ENCODE measurements at regions not wholly inside any gene's neighbourhood (a gene's known extent, or its start where the extent isn't known, plus 50 kb on each side); places are given as distances from the start of the nearest gene placed in this dataset.
A peak's percentile ranks its signal among the peaks of the same experiment; 100 is the strongest.
"Not testable (repeated sequence)": the region's sequence is repeated elsewhere in the genome, so short reads cannot be mapped to it uniquely, and the experiment has no call there.

DNA sequence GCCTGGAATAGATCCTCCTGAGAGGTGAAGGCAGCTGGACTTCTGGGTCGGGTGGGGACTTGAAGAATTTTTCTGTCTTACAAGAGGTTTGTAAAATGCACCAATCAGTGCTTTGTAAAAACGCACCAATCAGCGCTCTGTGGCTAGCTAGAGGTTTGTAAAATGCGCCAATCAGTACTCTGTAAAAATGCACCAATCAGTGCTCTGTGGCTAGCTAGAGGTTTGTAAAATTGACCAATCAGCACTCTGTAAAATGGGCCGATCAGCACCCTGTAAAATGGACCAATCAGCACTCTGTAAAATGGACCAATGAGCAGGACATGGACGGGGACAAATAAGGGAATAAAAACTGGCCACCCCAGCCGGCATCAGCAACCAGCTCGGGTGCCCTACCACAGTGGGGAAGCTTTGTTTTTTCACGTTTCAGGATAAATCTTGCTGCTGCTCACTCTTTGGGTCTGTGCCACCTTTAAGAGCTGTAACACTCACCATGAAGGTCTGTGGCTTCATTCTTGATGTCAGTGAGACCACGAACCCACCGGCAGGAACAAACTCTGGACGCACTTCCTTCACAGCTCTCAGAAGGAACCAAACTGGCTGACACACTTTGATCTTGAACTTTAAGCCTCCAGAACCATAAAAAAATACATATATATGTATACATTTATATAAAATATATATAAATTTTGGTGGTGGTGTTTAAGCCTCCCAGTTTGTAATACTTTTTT is 197.8 kb upstream of the SLCO3A1 start:
- H3K27ac Mint-ChIP-seq (ENCODE audit: low read depth); H3K4me3 Mint-ChIP-seq; H3K9me3 Mint-ChIP-seq; H3K4me1 Mint-ChIP-seq; H3K36me3 Mint-ChIP-seq (ENCODE audit: insufficient read depth): not testable (repeated sequence)
- peak; percentile 83 for ATAC-seq (replicated peaks; ENCODE audit: extremely low read depth, poor library complexity, severe bottlenecking)
- H3K27me3 Mint-ChIP-seq, result peaks cover 77% of the 10 kb centered on the region
- peak in 1 of 2 donors; percentile 36 for DNase-seq (ENCODE audit: low spot score in 2 of 2)

DNA sequence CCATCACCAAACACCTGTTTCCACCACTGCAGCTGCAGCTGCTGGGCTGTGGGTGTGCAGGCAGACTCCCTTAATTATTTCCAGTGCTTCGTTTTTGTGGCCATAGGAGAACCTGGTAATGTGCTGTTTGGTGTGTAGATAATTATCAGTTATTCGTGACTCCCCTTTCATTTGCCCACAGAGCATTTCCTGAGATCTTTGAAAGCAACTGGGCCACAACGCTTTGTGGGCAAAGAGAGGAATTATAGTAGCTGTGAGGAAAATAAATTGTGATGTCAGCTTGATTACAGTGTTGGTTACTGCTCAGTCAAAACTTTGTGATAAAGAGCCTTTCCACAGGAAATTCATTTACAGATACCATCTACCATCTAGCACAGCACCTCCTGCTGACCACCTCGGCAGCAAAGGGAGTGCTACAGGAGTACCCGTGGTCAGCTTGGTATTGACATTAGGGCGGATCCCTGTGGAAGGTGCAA is 193.3 kb upstream of the SLCO3A1 start:
- Mint-ChIP-seq H3K36me3 (ENCODE audit: insufficient read depth) (peaks cover 2% of the 10 kb centered on the region), H3K4me1 (peaks cover 8% of the 10 kb centered on the region), H3K27ac (ENCODE audit: low read depth) (no peak overlapping the region), H3K4me3 (no peak overlapping the region), H3K9me3 (no peaks in the 10 kb centered on the region), H3K27me3 (peaks cover 59% of the 10 kb centered on the region)
- peak; percentile 22 for ATAC-seq (replicated peaks; ENCODE audit: extremely low read depth, poor library complexity, severe bottlenecking)
- no peak for DNase-seq (ENCODE audit: low spot score in 2 of 2)

DNA sequence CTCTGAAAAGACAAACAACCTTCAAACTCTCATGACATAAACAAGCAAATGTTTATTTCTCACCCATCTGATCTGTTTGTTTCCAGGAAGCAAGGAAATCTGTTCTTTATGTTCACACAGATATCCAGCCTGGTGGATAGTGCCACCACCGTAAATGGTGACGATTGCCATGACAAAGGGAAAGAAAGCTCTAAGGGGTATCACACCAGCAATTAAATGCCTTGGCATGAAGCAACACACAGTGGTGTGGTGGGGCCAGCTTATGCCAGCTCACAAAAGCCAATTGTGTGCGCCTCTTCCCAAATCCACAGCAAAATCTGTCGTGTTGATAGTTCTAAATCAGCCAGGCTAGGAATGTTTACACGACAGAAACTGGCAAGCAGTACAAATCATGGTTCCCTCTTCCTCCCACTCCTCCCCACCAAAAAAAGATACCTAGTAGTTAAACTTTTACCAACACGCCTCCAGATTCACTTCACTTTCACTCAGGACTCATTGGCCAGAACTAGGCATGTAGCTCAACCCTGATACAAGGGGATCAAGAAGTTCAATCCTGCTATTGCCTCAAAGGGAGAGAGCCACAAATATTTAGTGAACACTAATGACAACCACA is 189.2 kb upstream of the SLCO3A1 start:
- Mint-ChIP-seq H3K4me3 (no peak overlapping the region), H3K27me3 (peaks cover 18% of the 10 kb centered on the region), H3K27ac (ENCODE audit: low read depth) (no peak overlapping the region), H3K36me3 (ENCODE audit: insufficient read depth) (peaks cover 2% of the 10 kb centered on the region), H3K4me1 (peaks cover 8% of the 10 kb centered on the region), H3K9me3 (no peaks in the 10 kb centered on the region)
- ATAC-seq (replicated peaks; ENCODE audit: extremely low read depth, poor library complexity, severe bottlenecking) (no peak), DNase-seq (ENCODE audit: low spot score in 2 of 2) (no peak)

DNA sequence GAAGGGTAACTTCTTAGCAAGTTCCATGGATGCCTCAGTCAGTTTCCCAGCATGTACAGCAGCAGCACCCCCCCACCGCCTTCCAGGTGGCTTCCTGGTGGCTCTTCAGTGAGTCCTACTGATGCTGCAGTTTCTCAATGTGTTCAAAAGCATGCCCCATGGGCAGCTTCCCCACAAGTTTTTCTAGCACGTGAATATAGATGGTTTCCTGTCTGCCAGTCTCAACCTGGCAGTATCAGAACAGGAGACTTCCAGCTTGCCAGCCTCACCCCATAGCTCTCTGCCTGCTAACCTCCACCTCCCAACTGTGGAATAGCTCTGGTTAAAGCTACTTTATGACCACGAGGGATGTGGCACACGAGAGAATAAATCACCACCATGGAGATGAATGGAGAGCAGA is 188.3 kb upstream of the SLCO3A1 start:
- Mint-ChIP-seq H3K27me3 (peaks cover 13% of the 10 kb centered on the region), H3K4me3 (no peak overlapping the region), H3K9me3 (no peaks in the 10 kb centered on the region), H3K4me1 (peaks cover 3% of the 10 kb centered on the region), H3K27ac (ENCODE audit: low read depth) (no peak overlapping the region), H3K36me3 (ENCODE audit: insufficient read depth) (peaks cover 2% of the 10 kb centered on the region)
- DNase-seq (ENCODE audit: low spot score in 2 of 2) (no peak), ATAC-seq (replicated peaks; ENCODE audit: extremely low read depth, poor library complexity, severe bottlenecking) (no peak)

DNA sequence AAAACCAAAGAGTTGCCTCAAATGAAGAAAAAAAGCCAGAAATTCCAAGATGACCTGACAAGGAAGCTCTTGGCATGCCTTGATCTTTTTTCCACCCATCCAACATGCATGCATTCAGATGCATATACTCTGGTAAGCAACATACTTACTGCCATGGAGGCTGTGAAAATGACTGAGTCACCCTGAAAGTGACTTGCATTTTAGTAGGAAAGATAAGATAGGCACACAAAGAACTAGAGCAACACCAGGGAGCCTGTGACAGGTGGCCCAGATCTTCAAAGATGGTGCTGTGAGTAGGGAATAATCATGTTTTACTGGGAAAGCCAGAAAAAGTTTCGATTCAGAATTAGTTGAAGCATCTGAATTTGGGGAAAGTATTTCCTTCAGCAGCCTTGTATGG is 185.1 kb upstream of the SLCO3A1 start:
- Mint-ChIP-seq H3K9me3 (no peaks in the 10 kb centered on the region), H3K4me1 (no peaks in the 10 kb centered on the region), H3K4me3 (no peak overlapping the region), H3K27me3 (peaks cover 28% of the 10 kb centered on the region), H3K27ac (ENCODE audit: low read depth) (no peak overlapping the region), H3K36me3 (ENCODE audit: insufficient read depth) (no peaks in the 10 kb centered on the region)
- ATAC-seq (replicated peaks; ENCODE audit: extremely low read depth, poor library complexity, severe bottlenecking) (no peak), DNase-seq (ENCODE audit: low spot score in 2 of 2) (no peak)

- Mint-ChIP-seq H3K36me3 (ENCODE audit: insufficient read depth) (no peaks in the 10 kb centered on the region), H3K27me3 (peaks cover 46% of the 10 kb centered on the region), H3K4me3 (no peak overlapping the region), H3K9me3 (peaks cover 7% of the 10 kb centered on the region), H3K27ac (ENCODE audit: low read depth) (no peak overlapping the region), H3K4me1 (no peaks in the 10 kb centered on the region)
- DNase-seq (ENCODE audit: low spot score in 2 of 2) (no peak), ATAC-seq (replicated peaks; ENCODE audit: extremely low read depth, poor library complexity, severe bottlenecking) (no peak)
Observed at GRCh38 chr15:91670108-91670507, 183.4 kb upstream of the SLCO3A1 start.

DNA sequence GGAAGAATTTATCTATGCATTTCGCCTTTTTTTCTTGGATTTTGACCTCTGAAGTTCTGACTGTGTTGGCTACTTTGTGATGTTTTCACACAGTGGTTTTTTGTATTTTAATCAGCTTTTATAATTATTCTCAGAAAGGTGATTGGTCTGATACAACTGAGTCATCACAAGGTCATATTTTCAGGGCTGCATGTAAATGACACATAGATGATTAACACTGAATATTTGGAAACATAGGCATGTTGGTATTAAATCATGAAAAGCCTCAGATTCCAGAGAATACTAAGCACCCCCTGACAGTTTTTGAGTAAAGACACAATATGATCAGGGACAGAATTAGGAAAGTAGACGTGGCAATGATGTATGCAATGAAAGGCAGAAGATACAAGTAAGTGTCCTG is 175.5 kb upstream of the SLCO3A1 start:
- peaks cover 8% of the 10 kb centered on the region for H3K9me3 Mint-ChIP-seq
- ATAC-seq (replicated peaks; ENCODE audit: extremely low read depth, poor library complexity, severe bottlenecking) (no peak), DNase-seq (ENCODE audit: low spot score in 2 of 2) (no peak)
- H3K36me3 Mint-ChIP-seq (ENCODE audit: insufficient read depth), result no peaks in the 10 kb centered on the region
- no peak overlapping the region for H3K4me3 Mint-ChIP-seq
- peaks cover 56% of the 10 kb centered on the region for H3K27me3 Mint-ChIP-seq
- no peaks in the 10 kb centered on the region for H3K4me1 Mint-ChIP-seq
- H3K27ac Mint-ChIP-seq (ENCODE audit: low read depth), result no peak overlapping the region

DNA sequence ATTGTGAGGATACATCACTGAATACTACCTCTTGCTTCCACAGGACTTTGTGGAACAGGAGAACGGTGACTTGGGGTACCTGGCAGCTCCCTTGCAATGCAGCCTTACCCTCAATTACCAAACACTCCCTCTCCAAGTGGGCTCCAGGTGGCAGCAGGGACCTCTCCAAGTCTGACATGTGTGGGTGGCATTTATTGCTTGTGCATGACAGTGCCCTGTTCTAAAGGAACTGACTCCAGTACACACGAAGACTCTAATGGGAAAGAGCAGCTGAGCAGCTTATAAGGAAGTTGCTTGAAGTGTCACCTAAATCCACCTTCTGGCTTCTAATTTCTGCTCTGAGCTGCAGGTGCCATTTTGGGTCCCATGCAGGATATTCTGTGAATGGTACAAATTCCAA is 174.1 kb upstream of the SLCO3A1 start:
- H3K9me3 Mint-ChIP-seq, result peaks cover 7% of the 10 kb centered on the region
- H3K27ac Mint-ChIP-seq (ENCODE audit: low read depth), result no peak overlapping the region
- H3K4me3 Mint-ChIP-seq, result no peak overlapping the region
- no peaks in the 10 kb centered on the region for H3K36me3 Mint-ChIP-seq (ENCODE audit: insufficient read depth)
- peaks cover 56% of the 10 kb centered on the region for H3K27me3 Mint-ChIP-seq
- no peak for ATAC-seq (replicated peaks; ENCODE audit: extremely low read depth, poor library complexity, severe bottlenecking)
- no peaks in the 10 kb centered on the region for H3K4me1 Mint-ChIP-seq
- no peak for DNase-seq (ENCODE audit: low spot score in 2 of 2)

- Mint-ChIP-seq H3K4me3 (no peak overlapping the region), H3K4me1 (no peaks in the 10 kb centered on the region), H3K27ac (ENCODE audit: low read depth) (no peak overlapping the region), H3K36me3 (ENCODE audit: insufficient read depth) (no peaks in the 10 kb centered on the region), H3K9me3 (no peaks in the 10 kb centered on the region), H3K27me3 (peaks cover 70% of the 10 kb centered on the region)
- ATAC-seq (replicated peaks; ENCODE audit: extremely low read depth, poor library complexity, severe bottlenecking) (no peak), DNase-seq (ENCODE audit: low spot score in 2 of 2) (no peak)
Observed at GRCh38 chr15:91685436-91685835, 168.1 kb upstream of the SLCO3A1 start.

DNA sequence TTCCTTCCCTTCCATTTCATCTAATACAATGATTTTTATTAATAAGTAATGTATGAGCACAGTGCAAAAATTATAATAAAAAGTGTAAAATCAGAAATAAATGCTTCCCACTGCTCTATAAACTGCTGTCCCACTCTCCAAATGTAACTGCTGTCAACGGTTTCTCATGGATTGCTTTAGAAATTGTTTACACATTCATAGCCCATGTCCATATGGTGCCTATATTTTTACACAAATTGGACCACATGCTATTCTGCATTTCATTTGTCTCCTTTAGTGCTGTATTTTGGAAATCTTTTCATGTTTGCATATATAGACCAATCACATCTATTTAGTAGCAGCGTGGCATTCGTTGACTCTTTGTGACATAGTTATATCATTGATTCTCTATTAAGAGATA is 164.7 kb upstream of the SLCO3A1 start:
- no peaks in the 10 kb centered on the region for H3K4me1 Mint-ChIP-seq
- H3K4me3 Mint-ChIP-seq, result no peak overlapping the region
- H3K9me3 Mint-ChIP-seq, result no peaks in the 10 kb centered on the region
- H3K27me3 Mint-ChIP-seq, result peaks cover 37% of the 10 kb centered on the region
- no peaks in the 10 kb centered on the region for H3K36me3 Mint-ChIP-seq (ENCODE audit: insufficient read depth)
- DNase-seq (ENCODE audit: low spot score in 2 of 2) (no peak), ATAC-seq (replicated peaks; ENCODE audit: extremely low read depth, poor library complexity, severe bottlenecking) (no peak)
- H3K27ac Mint-ChIP-seq (ENCODE audit: low read depth), result no peak overlapping the region

- Mint-ChIP-seq H3K27ac (ENCODE audit: low read depth) (no peak overlapping the region), H3K27me3 (peaks cover 31% of the 10 kb centered on the region), H3K9me3 (no peaks in the 10 kb centered on the region), H3K4me1 (no peaks in the 10 kb centered on the region), H3K36me3 (ENCODE audit: insufficient read depth) (no peaks in the 10 kb centered on the region), H3K4me3 (no peak overlapping the region)
- ATAC-seq (replicated peaks; ENCODE audit: extremely low read depth, poor library complexity, severe bottlenecking) (no peak), DNase-seq (ENCODE audit: low spot score in 2 of 2) (no peak)
Observed at GRCh38 chr15:91689377-91689776, 164.1 kb upstream of the SLCO3A1 start.

DNA sequence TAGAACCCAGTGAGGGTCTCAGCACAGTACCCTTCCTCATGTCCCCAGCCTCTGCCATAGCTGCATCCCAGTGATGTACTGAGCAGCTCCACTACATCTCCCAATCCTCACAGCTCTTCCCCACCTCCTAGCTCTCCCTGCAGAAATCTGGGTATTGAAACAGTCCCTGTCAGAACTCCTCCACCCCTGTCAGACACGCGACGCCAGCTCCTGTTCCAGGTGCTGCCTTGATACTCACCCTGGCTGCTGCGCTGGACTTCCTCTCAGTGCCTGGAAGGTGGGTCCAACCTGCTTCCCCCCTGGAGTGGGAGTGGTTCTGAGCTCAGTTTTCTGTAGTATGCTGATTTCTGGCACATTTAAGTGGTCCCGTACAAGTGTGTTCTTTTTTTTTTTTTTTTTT is 160.9 kb upstream of the SLCO3A1 start:
- Mint-ChIP-seq H3K27ac (ENCODE audit: low read depth) (no peak overlapping the region), H3K36me3 (ENCODE audit: insufficient read depth) (no peaks in the 10 kb centered on the region), H3K9me3 (no peaks in the 10 kb centered on the region), H3K4me1 (no peaks in the 10 kb centered on the region), H3K4me3 (no peak overlapping the region), H3K27me3 (peaks cover 24% of the 10 kb centered on the region)
- DNase-seq (ENCODE audit: low spot score in 2 of 2) (no peak), ATAC-seq (replicated peaks; ENCODE audit: extremely low read depth, poor library complexity, severe bottlenecking) (no peak)

DNA sequence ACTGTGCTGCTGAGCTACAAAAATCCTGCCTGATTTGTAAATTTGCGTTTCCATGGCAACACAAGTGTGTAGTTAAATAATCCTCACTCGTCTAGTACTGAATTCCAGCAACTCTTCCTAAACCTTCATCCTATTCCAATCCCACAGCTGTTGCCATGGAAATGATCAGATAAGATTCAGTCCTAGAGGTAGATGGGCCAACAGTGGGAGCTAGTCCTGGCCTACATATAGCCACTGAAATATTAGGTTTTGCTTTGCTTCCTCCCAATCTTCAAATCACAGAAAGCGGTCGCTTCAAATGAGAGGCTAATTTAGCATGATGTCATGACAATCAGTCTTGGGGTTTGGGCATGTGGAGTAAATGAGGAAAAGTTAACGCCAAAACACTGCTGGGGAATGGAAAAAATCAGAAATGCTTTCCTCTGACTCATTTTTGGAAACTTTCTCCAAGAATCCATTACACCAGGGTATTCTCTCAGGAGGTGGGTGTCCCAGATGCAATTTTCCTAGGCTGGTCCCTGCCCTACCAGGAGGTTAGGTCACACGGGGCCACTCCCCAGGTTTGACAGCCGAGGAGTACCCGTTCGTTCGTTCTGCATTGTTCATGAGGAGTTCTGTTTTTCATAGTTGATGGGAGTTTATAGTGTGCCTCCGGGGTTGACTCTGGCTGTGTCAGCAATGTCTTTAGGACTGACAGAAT is 159.2 kb upstream of the SLCO3A1 start:
- Mint-ChIP-seq H3K9me3 (no peaks in the 10 kb centered on the region), H3K36me3 (ENCODE audit: insufficient read depth) (no peaks in the 10 kb centered on the region), H3K27me3 (peaks cover 17% of the 10 kb centered on the region), H3K4me3 (no peak overlapping the region), H3K4me1 (no peaks in the 10 kb centered on the region), H3K27ac (ENCODE audit: low read depth) (no peak overlapping the region)
- no peak for DNase-seq (ENCODE audit: low spot score in 2 of 2)
- ATAC-seq (replicated peaks; ENCODE audit: extremely low read depth, poor library complexity, severe bottlenecking), result no peak

All from central memory CD8-positive, alpha-beta T cell (primary cell).